A673 (cell line): ENCODE measurements at regions not wholly inside any gene's neighbourhood (a gene's known extent, or its start where the extent isn't known, plus 50 kb on each side); places are given as distances from the start of the nearest gene placed in this dataset.

Experiments used
- BruUV-seq: library from RNA; stranded (reverse); fragments of 400-500 nt; replicated peaks from 2 replicates; lab custom pipeline; 2021; lab: Mats Ljungman, UMichigan
- CTCF ChIA-PET: fragments of 300-600 bp; sonication (Branson Sonifier 250); formaldehyde crosslinking; loops from one replicate; lab custom pipeline; 2022; ENCODE audit warnings: antibody characterized with exemption; lab: Charles Lee
- POLR2A ChIA-PET: fragments of 300-600 bp; sonication (Branson Sonifier 250); formaldehyde crosslinking; loops from one replicate; lab custom pipeline; 2022; ENCODE audit warnings: antibody characterized with exemption; ENCODE audit not compliant: low non-redundant PET; lab: Charles Lee
- DNase-seq: peaks from one replicate; pipeline ENCODE4 v3.0.0-alpha.2; 2015; ENCODE audit warnings: low spot score
- H3K27ac ChIP-seq: fragments of 200-600 bp; sonication (generic); 2 replicates; pipeline ENCODE4 v1.5.1; 2016; ENCODE audit warnings: mixed run types, low read depth, mild to moderate bottlenecking, mixed read lengths, antibody characterized with exemption, low read length; ENCODE audit not compliant: poor library complexity, severe bottlenecking
- H3K27me3 ChIP-seq: fragments of 200-600 bp; sonication (generic); replicated peaks from 2 replicates; pipeline ENCODE4 v1.6.1; 2017; ENCODE audit warnings: mixed run types, low read depth, mild to moderate bottlenecking, mixed read lengths, antibody characterized with exemption, low read length; ENCODE audit not compliant: insufficient read depth, poor library complexity
- H3K36me3 ChIP-seq: fragments of 200-600 bp; sonication (generic); 2 replicates; pipeline ENCODE4 v1.6.1; 2016; ENCODE audit warnings: mixed run types, mild to moderate bottlenecking, mixed read lengths, antibody characterized with exemption, low read length; ENCODE audit not compliant: insufficient read depth, poor library complexity, severe bottlenecking
- H3K4me1 ChIP-seq: fragments of 200-600 bp; sonication (generic); 2 replicates; pipeline ENCODE4 v1.6.1; 2017; ENCODE audit warnings: mixed run types, mild to moderate bottlenecking, mixed read lengths, antibody characterized with exemption, low read length; ENCODE audit not compliant: insufficient read depth, poor library complexity, severe bottlenecking
- H3K4me3 ChIP-seq: fragments of 200-600 bp; sonication (generic); 2 replicates; pipeline ENCODE4 v1.5.1; 2016; ENCODE audit warnings: low read depth, mixed run types, mild to moderate bottlenecking, mixed read lengths, low read length; ENCODE audit not compliant: poor library complexity, severe bottlenecking
- H3K9me3 ChIP-seq: fragments of 200-600 bp; sonication (generic); 2 replicates; pipeline ENCODE4 v1.6.1; 2016; ENCODE audit warnings: mixed run types, low read depth, mild to moderate bottlenecking, mixed read lengths, antibody characterized with exemption, low read length; ENCODE audit not compliant: poor library complexity, severe bottlenecking
- CTCF ChIP-seq: fragments of 300-800, 200-600 bp; sonication (generic); conservative IDR thresholded peaks from 2 replicates; pipeline ENCODE4 v1.5.1; 2017; ENCODE audit warnings: low read depth, mild to moderate bottlenecking, antibody characterized with exemption, low read length, moderate library complexity, mixed read lengths
- EZH2 ChIP-seq: fragments of 200-600 bp; sonication (generic); IDR thresholded peaks from 2 replicates; pipeline ENCODE4 v1.6.1; 2017; ENCODE audit warnings: borderline replicate concordance, low read depth, mild to moderate bottlenecking, mixed read lengths, antibody characterized with exemption, low read length; ENCODE audit not compliant: poor library complexity, severe bottlenecking
- intact Hi-C: fragments of 100-400 bp; cut with micrococcal nuclease; formaldehyde crosslinking; loops from one replicate; pipeline ENCODE4 v1.10.0; 2022; ENCODE audit not compliant: unreplicated experiment

- H3K27ac ChIP-seq = no peak overlapping the region
Observed at GRCh38 chr5:164296603-164297080, 791.2 kb downstream of the MAT2B start.

GRCh38 chr5:164298165-164298564 lies 792.7 kb downstream of the MAT2B start:
- Histone ChIP-seq H3K4me3 (no peak overlapping the region), H3K27ac (no peak overlapping the region), H3K9me3 (no peaks in the 10 kb centered on the region), H3K36me3 (no peaks in the 10 kb centered on the region), H3K27me3 (peaks cover 50% of the 10 kb centered on the region), H3K4me1 (no peaks in the 10 kb centered on the region)
- no peak for DNase-seq
- ChIA-PET POLR2A (no interaction called here), CTCF (no interaction called here)
- BruUV-seq = no TSS peak
- TF ChIP-seq CTCF (no peak), EZH2 (no peak)
- intact Hi-C loops = no loop called here

More at GRCh38 chr5:164296603-164297080, 791.2 kb downstream of the MAT2B start:
- no peak for DNase-seq
- no TSS peak for BruUV-seq
- Histone ChIP-seq H3K9me3 (no peaks in the 10 kb centered on the region), H3K36me3 (no peaks in the 10 kb centered on the region), H3K27me3 (peaks cover 37% of the 10 kb centered on the region), H3K4me3 (no peak overlapping the region), H3K4me1 (no peaks in the 10 kb centered on the region)
- TF ChIP-seq CTCF (no peak), EZH2 (no peak)
- ChIA-PET POLR2A (no interaction called here), CTCF (no interaction called here)
- intact Hi-C loops = no loop called here

- peaks cover 58% of the 10 kb centered on the region for H3K27me3 ChIP-seq
- no peak for DNase-seq
- no peak overlapping the region for H3K27ac ChIP-seq
- intact Hi-C loops = no loop called here
- BruUV-seq = no TSS peak
- H3K4me3 ChIP-seq = no peak overlapping the region
- ChIA-PET CTCF (no interaction called here), POLR2A (no interaction called here)
- no peaks in the 10 kb centered on the region for H3K4me1 ChIP-seq
- TF ChIP-seq CTCF = no peak
- TF ChIP-seq EZH2 = no peak
- no peaks in the 10 kb centered on the region for H3K36me3 ChIP-seq
- H3K9me3 ChIP-seq = no peaks in the 10 kb centered on the region
Observed at GRCh38 chr5:164300295-164300694, 794.9 kb downstream of the MAT2B start.
